WERI-Rb-1 (cell line): ENCODE measurements at regions not wholly inside any gene's neighbourhood (a gene's known extent, or its start where the extent isn't known, plus 50 kb on each side); places are given as distances from the start of the nearest gene placed in this dataset.
"Not testable (repeated sequence)": the region's sequence is repeated elsewhere in the genome, so short reads cannot be mapped to it uniquely, and the experiment has no call there.

Experiments used
- DNase-seq: peaks from one replicate; pipeline ENCODE4 v3.0.0-alpha.2; 2020
- H3K27ac ChIP-seq: fragments of 250-450 bp; sonication (Bioruptor Pico); 2 replicates; pipeline ENCODE4 v1.5.1; 2020; ENCODE audit warnings: mild to moderate bottlenecking, moderate library complexity
- H3K27me3 ChIP-seq: fragments of 250-450 bp; sonication (Bioruptor Pico); 2 replicates; pipeline ENCODE4 v1.5.1; 2021; ENCODE audit warnings: mild to moderate bottlenecking, low read depth, moderate library complexity; ENCODE audit not compliant: insufficient read depth, severe bottlenecking
- H3K36me3 ChIP-seq: fragments of 250-450 bp; sonication (Bioruptor Pico); 2 replicates; pipeline ENCODE4 v1.5.1; 2020; ENCODE audit warnings: mild to moderate bottlenecking, moderate library complexity
- H3K4me3 ChIP-seq: 2 replicates; pipeline ENCODE4 v1.5.1; 2011; ENCODE audit warnings: low read depth, mild to moderate bottlenecking, control low read depth, low read length
- H3K9me3 ChIP-seq: fragments of 250-450 bp; sonication (Bioruptor Pico); 2 replicates; pipeline ENCODE4 v1.5.1; 2021; ENCODE audit warnings: mild to moderate bottlenecking, moderate library complexity; ENCODE audit not compliant: severe bottlenecking
- CTCF ChIP-seq: IDR thresholded peaks from 2 replicates; pipeline ENCODE4 v1.5.1; 2011; ENCODE audit warnings: low read depth, mild to moderate bottlenecking, control low read depth, inconsistent platforms, low read length

GRCh38 chr3:82628385-82629014, 867.1 kb upstream of the GBE1 start:
- Histone ChIP-seq H3K4me3 (no peak overlapping the region), H3K27ac (no peak overlapping the region), H3K27me3 (no peaks in the 10 kb centered on the region), H3K36me3 (no peaks in the 10 kb centered on the region), H3K9me3 (no peaks in the 10 kb centered on the region)
- TF ChIP-seq CTCF = no peak
- DNase-seq = no peak

GRCh38 chr3:82627733-82628132, 866.3 kb upstream of the GBE1 start:
- no peak for TF ChIP-seq CTCF
- H3K27ac ChIP-seq = no peak overlapping the region
- DNase-seq = no peak

GRCh38 chr3:82620744-82621143, 859.3 kb upstream of the GBE1 start:
- not testable (repeated sequence) for H3K36me3 ChIP-seq, DNase-seq, H3K27me3 ChIP-seq, H3K4me3 ChIP-seq, H3K9me3 ChIP-seq, H3K27ac ChIP-seq

More at GRCh38 chr3:82627733-82628132, 866.3 kb upstream of the GBE1 start:
- Histone ChIP-seq H3K4me3 (no peak overlapping the region), H3K9me3 (no peaks in the 10 kb centered on the region), H3K27me3 (no peaks in the 10 kb centered on the region), H3K36me3 (no peaks in the 10 kb centered on the region)

- H3K4me3 ChIP-seq = no peak overlapping the region
- no peak for DNase-seq
- TF ChIP-seq CTCF = no peak
- H3K27me3 ChIP-seq = no peaks in the 10 kb centered on the region
- no peak overlapping the region for H3K27ac ChIP-seq
- no peaks in the 10 kb centered on the region for H3K9me3 ChIP-seq
- no peaks in the 10 kb centered on the region for H3K36me3 ChIP-seq
These were observed 857.1 kb upstream of the GBE1 start for GRCh38 chr3:82618594-82618993.

GRCh38 chr3:82610236-82610635, 848.8 kb upstream of the GBE1 start:
- Histone ChIP-seq H3K9me3 (no peaks in the 10 kb centered on the region), H3K4me3 (no peak overlapping the region), H3K27me3 (no peaks in the 10 kb centered on the region), H3K27ac (no peak overlapping the region), H3K36me3 (no peaks in the 10 kb centered on the region)
- DNase-seq = no peak
- no peak for TF ChIP-seq CTCF

GRCh38 chr3:82607391-82607790, 845.9 kb upstream of the GBE1 start:
- TF ChIP-seq CTCF = no peak
- no peak overlapping the region for H3K27ac ChIP-seq
- no peak for DNase-seq
- no peaks in the 10 kb centered on the region for H3K36me3 ChIP-seq
- H3K4me3 ChIP-seq = no peak overlapping the region
- H3K9me3 ChIP-seq = no peaks in the 10 kb centered on the region
- H3K27me3 ChIP-seq = no peaks in the 10 kb centered on the region
